HepG2 (cell line): ENCODE measurements at regions not wholly inside any gene's neighbourhood (a gene's known extent, or its start where the extent isn't known, plus 50 kb on each side); places are given as distances from the start of the nearest gene placed in this dataset.

ENCODE experiments used
- CEBPZ ChIP-seq: IDR thresholded peaks from 2 replicates; pipeline ENCODE4 v1.6.1; 2012; ENCODE audit warnings: low read length, improper control_type of control experiment
- GTF3A ChIP-seq: sonication (generic); formaldehyde crosslinking; conservative IDR thresholded peaks from 2 replicates; pipeline ENCODE4 v1.4.0; 2020; ENCODE audit warnings: mild to moderate bottlenecking, missing genetic modification reagents
- POLR2A ChIP-seq, 2 experiments: IDR thresholded peaks; 2 replicates each; pipeline ENCODE4 v1.6.1; 2011; ENCODE audit warnings: low read depth in 2 of 2, low read length in 2 of 2, mild to moderate bottlenecking in 1 of 2, moderate library complexity in 1 of 2; ENCODE audit not compliant: insufficient read depth in 1 of 2
- SP1 ChIP-seq, 2 experiments: fragments of 450-650 bp in 1 of 2; sonication (generic) in 1 of 2; formaldehyde crosslinking in 1 of 2; IDR thresholded peaks; 2 replicates each; pipeline versions ENCODE4 v1.4.0 to v1.6.1; 2016 to 2020; ENCODE audit warnings: missing genetic modification reagents in 1 of 2

GRCh38 chr21:20259031-20259867 is 739.0 kb upstream of the NCAM2 start:
- TF ChIP-seq CEBPZ (no peak), POLR2A (IDR thresholded peaks at IDR 0.05; ENCODE audit: insufficient read depth in 1 of 2, low read depth in 2 of 2, low read length in 2 of 2) (no peak), GTF3A (CRISPR knock-in tag) (no peak), SP1 (IDR thresholded peaks at IDR 0.05) (no peak), SP1 (CRISPR knock-in tag; IDR thresholded peaks at IDR 0.05) (no peak)
